ENCODE measurements at regions not wholly inside any gene's neighbourhood (a gene's known extent, or its start where the extent isn't known, plus 50 kb on each side); places are given as distances from the start of the nearest gene placed in this dataset.
A peak's percentile ranks its signal among the peaks of the same experiment; 100 is the strongest.
"Not testable (repeated sequence)": the region's sequence is repeated elsewhere in the genome, so short reads cannot be mapped to it uniquely, and the experiment has no call there.

DNA sequence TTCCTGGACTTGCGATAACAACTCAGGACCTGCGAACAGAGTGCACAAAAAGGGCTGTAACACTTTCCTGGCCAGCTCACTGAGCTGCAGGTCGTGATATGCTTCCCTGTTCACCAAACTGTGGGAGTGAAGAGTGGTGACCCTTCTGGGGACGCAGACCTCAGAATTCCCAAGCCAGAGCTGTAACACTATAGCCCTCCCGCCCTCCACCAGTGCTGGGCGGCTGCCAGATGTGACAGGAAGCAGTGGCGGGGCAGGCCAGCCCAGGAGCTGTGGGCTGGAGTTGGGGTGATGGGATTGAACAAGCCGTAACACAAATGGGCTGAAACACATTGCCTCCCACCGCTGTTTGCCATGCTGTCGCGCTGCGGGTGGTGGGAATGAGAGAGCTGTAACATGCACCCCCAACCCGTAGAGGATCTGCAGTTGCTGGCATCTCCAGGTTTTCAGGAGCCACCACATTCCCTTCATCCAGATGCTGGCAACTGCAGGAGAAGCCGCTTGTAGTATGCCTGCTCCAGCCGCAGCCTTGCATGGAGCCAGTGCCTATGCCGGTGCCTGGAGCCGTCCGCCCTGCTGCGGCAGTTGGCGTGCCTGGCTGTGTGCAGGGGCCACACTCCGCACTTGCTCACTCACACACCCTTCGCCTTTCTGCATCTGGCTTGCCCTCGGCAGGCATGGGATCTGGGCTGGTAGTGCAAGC lies 145.8 kb downstream of the GPCPD1 start:
- Histone ChIP-seq H3K27ac (ENCODE audit: low read depth in 1 of 2, low read length in 2 of 2) (no peak overlapping the region), H3K4me2 (replicated peaks; ENCODE audit: extremely low read depth, low read length, poor library complexity, severe bottlenecking) (no peak overlapping the region), H2AFZ (ENCODE audit: insufficient read depth, low read depth, low read length, poor library complexity, severe bottlenecking) (no peak overlapping the region), H3K79me2 (ENCODE audit: insufficient read depth, low read length) (no peaks in the 10 kb centered on the region), H3K36me3 (replicated peaks in 1 of 2; ENCODE audit: control insufficient read depth in 1 of 2, insufficient read depth in 2 of 2, low read length in 2 of 2) (no peaks in the 10 kb centered on the region), H3K27me3 (ENCODE audit: control insufficient read depth in 2 of 2, insufficient read depth in 2 of 2, low read length in 2 of 2) (no peaks in the 10 kb centered on the region), H3K9ac (ENCODE audit: insufficient read depth, low read length, poor library complexity, severe bottlenecking) (no peak overlapping the region), H4K20me1 (ENCODE audit: insufficient read depth, low read length) (no peaks in the 10 kb centered on the region), H3K4me3 (replicated peaks in 1 of 3; ENCODE audit: low read depth in 2 of 3, low read length in 3 of 3) (no peak overlapping the region), H3K9me3 (replicated peaks in 1 of 2; ENCODE audit: control insufficient read depth in 1 of 2, insufficient read depth in 1 of 2, low read length in 2 of 2) (peaks cover 5 to 17% of the 10 kb centered on the region in 2 donors), H3K4me1 (ENCODE audit: control insufficient read depth in 1 of 2, insufficient read depth in 2 of 2, low read length in 2 of 2) (no peaks in the 10 kb centered on the region)
- DNase-seq: no peak
- no peak overlapping the region for H3K27ac Mint-ChIP-seq
- TF ChIP-seq, protein P1, sequence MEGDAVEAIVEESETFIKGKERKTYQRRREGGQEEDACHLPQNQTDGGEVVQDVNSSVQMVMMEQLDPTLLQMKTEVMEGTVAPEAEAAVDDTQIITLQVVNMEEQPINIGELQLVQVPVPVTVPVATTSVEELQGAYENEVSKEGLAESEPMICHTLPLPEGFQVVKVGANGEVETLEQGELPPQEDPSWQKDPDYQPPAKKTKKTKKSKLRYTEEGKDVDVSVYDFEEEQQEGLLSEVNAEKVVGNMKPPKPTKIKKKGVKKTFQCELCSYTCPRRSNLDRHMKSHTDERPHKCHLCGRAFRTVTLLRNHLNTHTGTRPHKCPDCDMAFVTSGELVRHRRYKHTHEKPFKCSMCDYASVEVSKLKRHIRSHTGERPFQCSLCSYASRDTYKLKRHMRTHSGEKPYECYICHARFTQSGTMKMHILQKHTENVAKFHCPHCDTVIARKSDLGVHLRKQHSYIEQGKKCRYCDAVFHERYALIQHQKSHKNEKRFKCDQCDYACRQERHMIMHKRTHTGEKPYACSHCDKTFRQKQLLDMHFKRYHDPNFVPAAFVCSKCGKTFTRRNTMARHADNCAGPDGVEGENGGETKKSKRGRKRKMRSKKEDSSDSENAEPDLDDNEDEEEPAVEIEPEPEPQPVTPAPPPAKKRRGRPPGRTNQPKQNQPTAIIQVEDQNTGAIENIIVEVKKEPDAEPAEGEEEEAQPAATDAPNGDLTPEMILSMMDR (IDR thresholded peaks at IDR 0.05): no peak
- peak overlapping the region in 1 of 2 donors; percentile 36 for H3K4me3 Mint-ChIP-seq
- no peaks in the 10 kb centered on the region for H3K36me3 Mint-ChIP-seq
- intact Hi-C loops (cut with micrococcal nuclease): no loop called here
- peaks cover 8 to 22% (median 18%) of the 10 kb centered on the region in 7 donors for H3K9me3 Mint-ChIP-seq
- 80% methylated on average over 17 of the region's 23 CpGs for WGBS (ENCODE audit: insufficient coverage)
- H3K27me3 Mint-ChIP-seq (ENCODE audit: low read depth in 3 of 3): peaks cover 12 to 19% (median 13%) of the 10 kb centered on the region in 3 donors
- H3K4me1 Mint-ChIP-seq: peaks cover 5% of the 10 kb centered on the region

DNA sequence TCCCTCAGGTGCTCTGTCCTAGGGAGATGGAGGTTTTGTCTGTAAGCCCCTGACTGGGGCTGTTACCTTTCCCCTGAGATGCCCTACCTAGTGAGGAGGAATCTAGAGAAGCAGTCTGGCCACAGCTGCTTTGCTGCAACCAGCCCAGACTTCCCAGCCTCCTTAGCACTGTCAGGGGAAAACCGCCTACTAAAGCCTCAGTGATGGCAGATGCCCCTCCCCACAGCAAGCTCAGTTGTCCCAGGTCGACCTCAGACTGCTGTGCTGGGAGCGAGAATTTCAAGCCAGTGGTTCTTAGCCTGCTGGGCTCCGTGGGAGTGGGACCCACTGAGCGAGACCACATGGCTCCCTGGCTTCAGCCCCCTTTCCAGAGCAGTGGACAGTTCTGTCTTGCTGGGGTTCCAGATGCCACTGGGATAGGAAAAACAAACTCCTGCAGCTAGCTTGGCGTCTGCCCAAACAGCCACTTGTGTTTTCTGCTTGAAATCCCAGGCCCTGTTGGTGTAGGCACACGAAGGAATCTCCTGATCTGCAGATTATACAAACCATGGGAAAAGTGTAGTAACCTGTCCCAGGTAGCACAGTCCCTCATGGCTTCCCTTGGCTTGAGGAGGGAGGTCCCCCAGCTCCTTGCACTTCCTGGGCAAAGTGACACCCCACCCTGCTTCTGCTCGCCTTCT lies 146.4 kb upstream of the PROKR2 start:
- H2AFZ ChIP-seq (ENCODE audit: insufficient read depth, low read depth, low read length, poor library complexity, severe bottlenecking): no peak overlapping the region
- peaks cover 5% of the 10 kb centered on the region for H3K4me1 Mint-ChIP-seq
- intact Hi-C loops (cut with micrococcal nuclease): no loop called here
- H3K9me3 ChIP-seq (replicated peaks in 1 of 2; ENCODE audit: control insufficient read depth in 1 of 2, insufficient read depth in 1 of 2, low read length in 2 of 2): peaks cover 5 to 17% of the 10 kb centered on the region in 2 donors
- H3K36me3 ChIP-seq (replicated peaks in 1 of 2; ENCODE audit: control insufficient read depth in 1 of 2, insufficient read depth in 2 of 2, low read length in 2 of 2): no peaks in the 10 kb centered on the region
- no peak overlapping the region for H3K4me3 ChIP-seq (replicated peaks in 1 of 3; ENCODE audit: low read depth in 2 of 3, low read length in 3 of 3)
- no peak overlapping the region for H3K27ac Mint-ChIP-seq
- no peak overlapping the region for H3K9ac ChIP-seq (ENCODE audit: insufficient read depth, low read length, poor library complexity, severe bottlenecking)
- H3K27ac ChIP-seq (ENCODE audit: low read depth in 1 of 2, low read length in 2 of 2): no peak overlapping the region
- H3K27me3 ChIP-seq (ENCODE audit: control insufficient read depth in 2 of 2, insufficient read depth in 2 of 2, low read length in 2 of 2): no peaks in the 10 kb centered on the region
- H4K20me1 ChIP-seq (ENCODE audit: insufficient read depth, low read length): no peaks in the 10 kb centered on the region
- WGBS (ENCODE audit: insufficient coverage): 90% methylated on average over 7 of the region's 8 CpGs
- TF ChIP-seq, protein P1 (IDR thresholded peaks at IDR 0.05): no peak
- no peak overlapping the region for H3K4me2 ChIP-seq (replicated peaks; ENCODE audit: extremely low read depth, low read length, poor library complexity, severe bottlenecking)
- no peaks in the 10 kb centered on the region for H3K79me2 ChIP-seq (ENCODE audit: insufficient read depth, low read length)
- H3K36me3 Mint-ChIP-seq: no peaks in the 10 kb centered on the region
- no peak for DNase-seq
- peaks cover 16 to 24% (median 17%) of the 10 kb centered on the region in 3 donors for H3K27me3 Mint-ChIP-seq (ENCODE audit: low read depth in 3 of 3)
- H3K4me1 ChIP-seq (ENCODE audit: control insufficient read depth in 1 of 2, insufficient read depth in 2 of 2, low read length in 2 of 2): no peaks in the 10 kb centered on the region
- peaks cover 14 to 28% (median 19%) of the 10 kb centered on the region in 7 donors for H3K9me3 Mint-ChIP-seq
- H3K4me3 Mint-ChIP-seq: no peak overlapping the region

DNA sequence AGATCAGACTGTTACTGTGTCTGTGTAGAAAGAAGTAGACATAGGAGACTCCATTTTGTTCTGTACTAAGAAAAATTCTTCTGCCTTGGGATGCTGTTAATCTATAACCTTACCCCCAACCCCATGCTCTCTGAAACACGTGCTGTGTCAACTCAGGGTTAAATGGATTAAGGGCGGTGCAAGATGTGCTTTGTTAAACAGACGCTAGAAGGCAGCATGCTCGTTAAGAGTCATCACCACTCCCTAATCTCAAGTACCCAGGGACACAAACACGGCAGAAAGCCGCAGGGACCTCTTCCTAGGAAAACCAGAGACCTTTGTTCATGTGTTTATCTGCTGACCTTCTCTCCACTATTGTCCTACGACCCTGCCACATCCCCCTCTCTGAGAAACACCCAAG lies 137.0 kb upstream of the PROKR2 start:
- H2AFZ ChIP-seq (ENCODE audit: insufficient read depth, low read depth, low read length, poor library complexity, severe bottlenecking); H3K4me1 Mint-ChIP-seq; intact Hi-C loops (cut with micrococcal nuclease); H3K4me1 ChIP-seq (ENCODE audit: control insufficient read depth in 1 of 2, insufficient read depth in 2 of 2, low read length in 2 of 2); H3K4me2 ChIP-seq (replicated peaks; ENCODE audit: extremely low read depth, low read length, poor library complexity, severe bottlenecking); H3K27ac Mint-ChIP-seq; H3K9me3 ChIP-seq (replicated peaks in 1 of 2; ENCODE audit: control insufficient read depth in 1 of 2, insufficient read depth in 1 of 2, low read length in 2 of 2); H3K9ac ChIP-seq (ENCODE audit: insufficient read depth, low read length, poor library complexity, severe bottlenecking); H3K36me3 ChIP-seq (replicated peaks in 1 of 2; ENCODE audit: control insufficient read depth in 1 of 2, insufficient read depth in 2 of 2, low read length in 2 of 2); H3K4me3 ChIP-seq (replicated peaks in 1 of 3; ENCODE audit: low read depth in 2 of 3, low read length in 3 of 3); H3K4me3 Mint-ChIP-seq; H3K36me3 Mint-ChIP-seq; DNase-seq; H3K27me3 ChIP-seq (ENCODE audit: control insufficient read depth in 2 of 2, insufficient read depth in 2 of 2, low read length in 2 of 2); H3K27ac ChIP-seq (ENCODE audit: low read depth in 1 of 2, low read length in 2 of 2); H3K79me2 ChIP-seq (ENCODE audit: insufficient read depth, low read length); H3K27me3 Mint-ChIP-seq (ENCODE audit: low read depth in 3 of 3); H4K20me1 ChIP-seq (ENCODE audit: insufficient read depth, low read length): not testable (repeated sequence)
- peaks cover 0 to 15% (median 3%) of the 10 kb centered on the region in 7 donors for H3K9me3 Mint-ChIP-seq
- 67% methylated on average over 3 of the region's 7 CpGs for WGBS (ENCODE audit: insufficient coverage)
